ENCODE measurements at regions not wholly inside any gene's neighbourhood (a gene's known extent, or its start where the extent isn't known, plus 50 kb on each side); places are given as distances from the start of the nearest gene placed in this dataset.

- Histone ChIP-seq H3K27ac (ENCODE audit: low read length) (no peak overlapping the region), H3K9me3 (ENCODE audit: low read length) (no peaks in the 10 kb centered on the region), H2AFZ (ENCODE audit: low read length) (no peak overlapping the region), H3K4me2 (ENCODE audit: low read depth, low read length, poor library complexity, severe bottlenecking) (no peak overlapping the region), H3K36me3 (ENCODE audit: insufficient read depth, low read length) (no peaks in the 10 kb centered on the region), H3K79me2 (ENCODE audit: low read length) (no peaks in the 10 kb centered on the region), H3K9me2 (replicated peaks; ENCODE audit: insufficient read depth, low read length) (no peaks in the 10 kb centered on the region), H4K20me1 (ENCODE audit: insufficient read depth, low read depth, low read length) (no peaks in the 10 kb centered on the region), H3K9ac (ENCODE audit: low read length) (no peak overlapping the region), H3K4me1 (ENCODE audit: low read length) (no peaks in the 10 kb centered on the region), H3K4me3 (ENCODE audit: low read length) (no peak overlapping the region), H3K27me3 (ENCODE audit: low read length) (no peaks in the 10 kb centered on the region)
- DNase-seq = no peak
Measured at GRCh38 chr2:217336694-217337093, 476.8 kb upstream of the TNP1 start.

- H3K36me3 ChIP-seq (ENCODE audit: insufficient read depth, low read length) = no peaks in the 10 kb centered on the region
- no peaks in the 10 kb centered on the region for H3K79me2 ChIP-seq (ENCODE audit: low read length)
- H3K4me1 ChIP-seq (ENCODE audit: low read length) = no peaks in the 10 kb centered on the region
- no peaks in the 10 kb centered on the region for H3K9me2 ChIP-seq (replicated peaks; ENCODE audit: insufficient read depth, low read length)
- H3K27ac ChIP-seq (ENCODE audit: low read length) = no peak overlapping the region
- H3K9me3 ChIP-seq (ENCODE audit: low read length) = no peaks in the 10 kb centered on the region
- no peaks in the 10 kb centered on the region for H4K20me1 ChIP-seq (ENCODE audit: insufficient read depth, low read depth, low read length)
- no peak for DNase-seq
- no peaks in the 10 kb centered on the region for H3K27me3 ChIP-seq (ENCODE audit: low read length)
- no peak overlapping the region for H3K4me3 ChIP-seq (ENCODE audit: low read length)
- no peak overlapping the region for H2AFZ ChIP-seq (ENCODE audit: low read length)
- no peak overlapping the region for H3K4me2 ChIP-seq (ENCODE audit: low read depth, low read length, poor library complexity, severe bottlenecking)
- no peak overlapping the region for H3K9ac ChIP-seq (ENCODE audit: low read length)
Measured at GRCh38 chr2:217335341-217335966, 475.6 kb upstream of the TNP1 start.

GRCh38 chr2:217334561-217334960 is 474.7 kb upstream of the TNP1 start:
- no peak for DNase-seq
- no peak overlapping the region for H2AFZ ChIP-seq (ENCODE audit: low read length)
- H3K4me3 ChIP-seq (ENCODE audit: low read length) = no peak overlapping the region
- no peaks in the 10 kb centered on the region for H3K36me3 ChIP-seq (ENCODE audit: insufficient read depth, low read length)
- H3K4me2 ChIP-seq (ENCODE audit: low read depth, low read length, poor library complexity, severe bottlenecking) = no peak overlapping the region
- H3K9ac ChIP-seq (ENCODE audit: low read length) = no peak overlapping the region
- H4K20me1 ChIP-seq (ENCODE audit: insufficient read depth, low read depth, low read length) = no peaks in the 10 kb centered on the region
- H3K27ac ChIP-seq (ENCODE audit: low read length) = no peak overlapping the region
- no peaks in the 10 kb centered on the region for H3K9me3 ChIP-seq (ENCODE audit: low read length)
- H3K27me3 ChIP-seq (ENCODE audit: low read length) = no peaks in the 10 kb centered on the region
- H3K9me2 ChIP-seq (replicated peaks; ENCODE audit: insufficient read depth, low read length) = no peaks in the 10 kb centered on the region
- no peaks in the 10 kb centered on the region for H3K4me1 ChIP-seq (ENCODE audit: low read length)
- H3K79me2 ChIP-seq (ENCODE audit: low read length) = no peaks in the 10 kb centered on the region

GRCh38 chr2:217332866-217333265 is 473.0 kb upstream of the TNP1 start:
- H3K9me3 ChIP-seq (ENCODE audit: low read length) = no peaks in the 10 kb centered on the region
- H3K9ac ChIP-seq (ENCODE audit: low read length) = no peak overlapping the region

GRCh38 chr2:217332417-217332791 is 472.5 kb upstream of the TNP1 start:
- Histone ChIP-seq H3K4me3 (ENCODE audit: low read length) (no peak overlapping the region), H3K27me3 (ENCODE audit: low read length) (no peaks in the 10 kb centered on the region), H3K4me1 (ENCODE audit: low read length) (no peaks in the 10 kb centered on the region), H3K9ac (ENCODE audit: low read length) (no peak overlapping the region), H3K36me3 (ENCODE audit: insufficient read depth, low read length) (no peaks in the 10 kb centered on the region), H3K4me2 (ENCODE audit: low read depth, low read length, poor library complexity, severe bottlenecking) (no peak overlapping the region), H3K9me2 (replicated peaks; ENCODE audit: insufficient read depth, low read length) (no peaks in the 10 kb centered on the region), H2AFZ (ENCODE audit: low read length) (no peak overlapping the region), H3K79me2 (ENCODE audit: low read length) (no peaks in the 10 kb centered on the region), H3K9me3 (ENCODE audit: low read length) (no peaks in the 10 kb centered on the region), H4K20me1 (ENCODE audit: insufficient read depth, low read depth, low read length) (no peaks in the 10 kb centered on the region), H3K27ac (ENCODE audit: low read length) (no peak overlapping the region)
- DNase-seq = no peak

More at GRCh38 chr2:217332866-217333265, 473.0 kb upstream of the TNP1 start:
- no peaks in the 10 kb centered on the region for H4K20me1 ChIP-seq (ENCODE audit: insufficient read depth, low read depth, low read length)
- no peaks in the 10 kb centered on the region for H3K36me3 ChIP-seq (ENCODE audit: insufficient read depth, low read length)
- H3K27me3 ChIP-seq (ENCODE audit: low read length) = no peaks in the 10 kb centered on the region
- no peak overlapping the region for H3K4me2 ChIP-seq (ENCODE audit: low read depth, low read length, poor library complexity, severe bottlenecking)
- no peak overlapping the region for H2AFZ ChIP-seq (ENCODE audit: low read length)
- no peak overlapping the region for H3K27ac ChIP-seq (ENCODE audit: low read length)
- no peaks in the 10 kb centered on the region for H3K4me1 ChIP-seq (ENCODE audit: low read length)
- DNase-seq = no peak
- no peaks in the 10 kb centered on the region for H3K9me2 ChIP-seq (replicated peaks; ENCODE audit: insufficient read depth, low read length)
- H3K79me2 ChIP-seq (ENCODE audit: low read length) = no peaks in the 10 kb centered on the region
- no peak overlapping the region for H3K4me3 ChIP-seq (ENCODE audit: low read length)

- Histone ChIP-seq H3K4me2 (ENCODE audit: low read depth, low read length, poor library complexity, severe bottlenecking) (no peak overlapping the region), H3K4me1 (ENCODE audit: low read length) (no peaks in the 10 kb centered on the region), H3K36me3 (ENCODE audit: insufficient read depth, low read length) (no peaks in the 10 kb centered on the region), H3K9me3 (ENCODE audit: low read length) (no peaks in the 10 kb centered on the region), H3K4me3 (ENCODE audit: low read length) (no peak overlapping the region), H3K27ac (ENCODE audit: low read length) (no peak overlapping the region), H3K9ac (ENCODE audit: low read length) (no peak overlapping the region), H3K9me2 (replicated peaks; ENCODE audit: insufficient read depth, low read length) (no peaks in the 10 kb centered on the region), H3K79me2 (ENCODE audit: low read length) (no peaks in the 10 kb centered on the region), H3K27me3 (ENCODE audit: low read length) (no peaks in the 10 kb centered on the region), H2AFZ (ENCODE audit: low read length) (no peak overlapping the region), H4K20me1 (ENCODE audit: insufficient read depth, low read depth, low read length) (no peaks in the 10 kb centered on the region)
- no peak for DNase-seq
Measured at GRCh38 chr2:217331523-217332416, 471.9 kb upstream of the TNP1 start.

- no peaks in the 10 kb centered on the region for H4K20me1 ChIP-seq (ENCODE audit: insufficient read depth, low read depth, low read length)
- no peak overlapping the region for H2AFZ ChIP-seq (ENCODE audit: low read length)
- H3K4me2 ChIP-seq (ENCODE audit: low read depth, low read length, poor library complexity, severe bottlenecking) = no peak overlapping the region
- no peaks in the 10 kb centered on the region for H3K9me3 ChIP-seq (ENCODE audit: low read length)
- H3K27me3 ChIP-seq (ENCODE audit: low read length) = no peaks in the 10 kb centered on the region
- no peak overlapping the region for H3K4me3 ChIP-seq (ENCODE audit: low read length)
- H3K9me2 ChIP-seq (replicated peaks; ENCODE audit: insufficient read depth, low read length) = no peaks in the 10 kb centered on the region
- H3K27ac ChIP-seq (ENCODE audit: low read length) = no peak overlapping the region
- DNase-seq = no peak
- H3K9ac ChIP-seq (ENCODE audit: low read length) = no peak overlapping the region
- H3K79me2 ChIP-seq (ENCODE audit: low read length) = no peaks in the 10 kb centered on the region
- H3K4me1 ChIP-seq (ENCODE audit: low read length) = no peaks in the 10 kb centered on the region
- no peaks in the 10 kb centered on the region for H3K36me3 ChIP-seq (ENCODE audit: insufficient read depth, low read length)
Measured at GRCh38 chr2:217330647-217331046, 470.8 kb upstream of the TNP1 start.

- Histone ChIP-seq H3K9me3 (ENCODE audit: low read length) (no peaks in the 10 kb centered on the region), H3K4me3 (ENCODE audit: low read length) (no peak overlapping the region), H4K20me1 (ENCODE audit: insufficient read depth, low read depth, low read length) (no peaks in the 10 kb centered on the region), H3K9ac (ENCODE audit: low read length) (no peak overlapping the region), H2AFZ (ENCODE audit: low read length) (no peak overlapping the region), H3K9me2 (replicated peaks; ENCODE audit: insufficient read depth, low read length) (no peaks in the 10 kb centered on the region), H3K36me3 (ENCODE audit: insufficient read depth, low read length) (no peaks in the 10 kb centered on the region), H3K79me2 (ENCODE audit: low read length) (no peaks in the 10 kb centered on the region), H3K27me3 (ENCODE audit: low read length) (peaks cover 2% of the 10 kb centered on the region; the same call in 1 of the 2 replicates), H3K27ac (ENCODE audit: low read length) (no peak overlapping the region), H3K4me1 (ENCODE audit: low read length) (no peaks in the 10 kb centered on the region), H3K4me2 (ENCODE audit: low read depth, low read length, poor library complexity, severe bottlenecking) (no peak overlapping the region)
- no peak for DNase-seq
Measured at GRCh38 chr2:217329023-217329431, 469.2 kb upstream of the TNP1 start.
